AG04449 (cell line): ENCODE measurements at regions not wholly inside any gene's neighbourhood (a gene's known extent, or its start where the extent isn't known, plus 50 kb on each side); places are given as distances from the start of the nearest gene placed in this dataset.

Experiments
- CTCF ChIA-PET: fragments of 350-600 bp; formaldehyde crosslinking; extraction: SDS; loops from one replicate; lab custom pipeline; 2021; ENCODE audit warnings: antibody characterized with exemption; lab: Yijun Ruan, JAX
- POLR2A ChIA-PET: fragments of 400-600, 350-600 bp; formaldehyde crosslinking; extraction: SDS; loops from one replicate; lab custom pipeline; 2020; ENCODE audit warnings: antibody characterized with exemption, inconsistent platforms; lab: Yijun Ruan, JAX
- DNase-seq: peaks from one replicate; pipeline ENCODE4 v3.0.0-alpha.2; 2010; ENCODE audit warnings: low read depth, low spot score
- H3K4me3 ChIP-seq: 2 replicates; pipeline ENCODE4 v1.5.1; 2011; ENCODE audit warnings: low read depth, mild to moderate bottlenecking, control low read depth, low read length
- CTCF ChIP-seq: IDR thresholded peaks from one replicate; pipeline ENCODE4 v1.5.1; 2011; ENCODE audit warnings: mild to moderate bottlenecking, moderate library complexity, low read length, control low read depth, inconsistent platforms; ENCODE audit not compliant: insufficient read depth; ENCODE audit errors: missing control alignments

GRCh38 chr9:20031836-20032235 is 243.0 kb upstream of the SLC24A2 start:
- ChIA-PET CTCF (no interaction called here), POLR2A (no interaction called here)
- no peak for DNase-seq
- no peak overlapping the region for H3K4me3 ChIP-seq
- no peak for TF ChIP-seq CTCF

- TF ChIP-seq CTCF = no peak
- CTCF ChIA-PET = no interaction called here
- DNase-seq = no peak
These were observed 241.8 kb upstream of the SLC24A2 start for GRCh38 chr9:20030671-20031070.

GRCh38 chr9:20030221-20030620 is 241.4 kb upstream of the SLC24A2 start:
- TF ChIP-seq CTCF = no peak
- H3K4me3 ChIP-seq = no peak overlapping the region
- ChIA-PET POLR2A (no interaction called here), CTCF (no interaction called here)
- DNase-seq = no peak

More at GRCh38 chr9:20030671-20031070, 241.8 kb upstream of the SLC24A2 start:
- POLR2A ChIA-PET = no interaction called here
- no peak overlapping the region for H3K4me3 ChIP-seq

GRCh38 chr9:20028849-20029231 is 240.0 kb upstream of the SLC24A2 start:
- no peak for TF ChIP-seq CTCF
- DNase-seq = no peak
- ChIA-PET POLR2A (no interaction called here), CTCF (no interaction called here)
- H3K4me3 ChIP-seq = no peak overlapping the region

- TF ChIP-seq CTCF = no peak
- H3K4me3 ChIP-seq = no peak overlapping the region
- ChIA-PET CTCF (no interaction called here), POLR2A (no interaction called here)
- no peak for DNase-seq
These were observed 239.5 kb upstream of the SLC24A2 start for GRCh38 chr9:20028192-20028848.

- ChIA-PET CTCF (no interaction called here), POLR2A (no interaction called here)
- no peak for TF ChIP-seq CTCF
These were observed 235.2 kb upstream of the SLC24A2 start for GRCh38 chr9:20023961-20024571.

More at GRCh38 chr9:20023961-20024571, 235.2 kb upstream of the SLC24A2 start:
- DNase-seq = no peak
- no peak overlapping the region for H3K4me3 ChIP-seq
